Epithelial cell of proximal tubule (primary cell): ENCODE measurements at regions not wholly inside any gene's neighbourhood (a gene's known extent, or its start where the extent isn't known, plus 50 kb on each side); places are given as distances from the start of the nearest gene placed in this dataset.

Source experiments
- DNase-seq: peaks from one replicate; pipeline ENCODE4 v3.0.0-alpha.2; 2011; ENCODE audit warnings: low read depth
- H3K4me3 ChIP-seq: 2 replicates; pipeline ENCODE4 v1.5.1; 2011; ENCODE audit warnings: low read depth, mild to moderate bottlenecking, low read length
- CTCF ChIP-seq: conservative IDR thresholded peaks from 2 replicates; pipeline ENCODE4 v1.5.1; 2012; ENCODE audit warnings: low read depth, mild to moderate bottlenecking, low read length

DNA sequence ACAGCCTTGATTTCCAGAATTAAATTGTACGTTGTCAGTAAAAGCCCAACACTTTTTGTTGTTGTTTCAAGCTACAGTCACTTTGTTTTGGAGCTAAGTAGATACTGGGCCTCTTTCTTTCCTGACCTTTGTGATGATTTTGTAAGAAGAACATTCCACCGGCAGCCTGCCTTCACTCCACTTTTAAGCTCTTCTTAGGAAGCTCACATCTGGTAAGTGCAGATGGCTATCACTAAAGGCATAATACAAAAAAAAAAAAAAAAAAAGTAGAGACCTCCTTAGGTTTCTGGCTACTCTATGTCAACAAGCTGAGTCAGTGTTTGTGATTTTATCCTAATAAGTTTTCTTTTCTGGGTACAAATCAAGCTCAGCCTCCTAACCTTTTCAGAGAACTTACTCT lies 1922.1 kb upstream of the WWC1 start:
- no peak for DNase-seq
- no peak for TF ChIP-seq CTCF
- H3K4me3 ChIP-seq = no peak overlapping the region

- no peak for TF ChIP-seq CTCF
- DNase-seq = no peak
- H3K4me3 ChIP-seq = no peak overlapping the region
Measured at GRCh38 chr5:166369807-166370206, 1921.6 kb upstream of the WWC1 start.

DNA sequence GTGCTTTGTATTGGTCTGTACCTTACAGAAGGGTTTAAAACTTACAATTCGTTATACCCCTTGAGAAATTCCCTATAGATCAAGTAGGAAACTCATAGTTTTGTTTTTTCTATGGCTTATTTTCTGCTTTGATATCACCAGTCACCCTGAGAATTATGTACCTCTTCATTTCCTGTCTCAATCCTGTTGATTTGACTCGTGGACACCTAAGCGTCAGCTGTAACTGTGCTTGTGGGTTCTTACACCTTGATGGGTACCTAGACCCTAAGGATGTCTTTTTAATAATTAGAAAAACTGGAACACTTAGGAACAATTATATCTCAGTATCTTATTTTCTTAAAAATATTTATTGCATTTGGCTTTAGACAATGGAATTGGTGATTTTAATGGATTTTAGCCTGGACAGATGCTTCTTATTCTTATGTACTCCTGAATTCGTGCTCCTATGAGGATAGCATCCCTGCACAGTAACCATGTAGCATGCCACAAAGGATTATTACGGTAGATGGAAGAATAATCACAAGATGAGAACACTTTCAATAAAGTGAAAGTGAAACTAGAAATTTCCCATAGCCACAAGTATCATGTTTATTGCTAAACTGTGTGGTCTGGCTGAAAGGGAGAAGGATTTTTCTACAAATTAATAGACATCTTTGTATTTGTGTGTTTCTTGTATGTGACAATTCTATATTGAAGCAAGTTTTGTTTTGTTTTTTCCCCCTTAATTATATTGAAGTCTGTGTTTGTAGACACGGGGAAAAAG lies 1920.3 kb upstream of the WWC1 start:
- no peak for TF ChIP-seq CTCF
- no peak for DNase-seq
- H3K4me3 ChIP-seq = no peak overlapping the region

- TF ChIP-seq CTCF = no peak
Measured at GRCh38 chr5:166373817-166374216, 1917.6 kb upstream of the WWC1 start.

GRCh38 chr5:166377756-166378155 lies 1913.7 kb upstream of the WWC1 start:
- DNase-seq = no peak
- no peak for TF ChIP-seq CTCF
- no peak overlapping the region for H3K4me3 ChIP-seq

More at GRCh38 chr5:166373817-166374216, 1917.6 kb upstream of the WWC1 start:
- H3K4me3 ChIP-seq = no peak overlapping the region
- DNase-seq = no peak

DNA sequence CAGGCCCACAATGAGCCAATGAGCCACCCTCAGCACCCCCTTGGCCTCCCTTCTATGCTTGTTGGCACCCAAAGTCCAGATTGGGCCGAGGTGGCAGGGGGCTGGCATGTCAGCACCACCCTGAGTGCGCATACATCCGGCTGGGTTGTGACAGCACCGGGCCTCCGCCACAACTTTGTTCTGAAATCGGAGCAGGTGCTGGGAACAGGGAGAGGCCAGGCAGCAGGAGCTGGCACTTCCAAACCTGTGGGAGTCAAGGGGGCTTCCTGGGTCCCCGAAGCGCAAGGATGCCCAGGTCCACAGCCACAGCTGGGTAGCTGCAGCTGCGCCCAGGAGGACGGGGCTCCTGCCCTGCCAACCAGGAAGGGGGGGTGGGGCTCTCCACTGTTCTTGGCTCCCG lies 1911.9 kb upstream of the WWC1 start:
- DNase-seq = no peak
- no peak for TF ChIP-seq CTCF
- H3K4me3 ChIP-seq = no peak overlapping the region

GRCh38 chr5:166382031-166382430 lies 1909.4 kb upstream of the WWC1 start:
- peak; percentile 22 for TF ChIP-seq CTCF

More at GRCh38 chr5:166382031-166382430, 1909.4 kb upstream of the WWC1 start:
- no peak for DNase-seq
- H3K4me3 ChIP-seq = no peak overlapping the region
